OCI-LY7 (cell line): ENCODE measurements at regions not wholly inside any gene's neighbourhood (a gene's known extent, or its start where the extent isn't known, plus 50 kb on each side); places are given as distances from the start of the nearest gene placed in this dataset.

ENCODE experiments used
- BruUV-seq: library from RNA; stranded (reverse); fragments of 400-500 nt; replicated peaks from 2 replicates; lab custom pipeline; 2021; lab: Mats Ljungman, UMichigan
- CTCF ChIA-PET: fragments of 300-600 bp; sonication (Branson Sonifier 250); formaldehyde crosslinking; loops from one replicate; lab custom pipeline; 2022; ENCODE audit warnings: antibody characterized with exemption; ENCODE audit not compliant: unreplicated experiment; lab: Charles Lee
- POLR2A ChIA-PET: fragments of 300-600 bp; sonication (Branson Sonifier 250); formaldehyde crosslinking; loops from one replicate; lab custom pipeline; 2022; ENCODE audit warnings: antibody characterized with exemption; lab: Charles Lee
- DNase-seq: peaks from one replicate; pipeline ENCODE4 v3.0.0-alpha.2; 2015; ENCODE audit warnings: low spot score
- H2AFZ ChIP-seq: fragments of 200-600 bp; sonication (generic), shearing (Covaris generic); 2 replicates; pipeline ENCODE4 v1.6.1; 2014; ENCODE audit warnings: mild to moderate bottlenecking, antibody characterized with exemption, low read length, moderate library complexity
- H3K27ac ChIP-seq: fragments of 200-600 bp; sonication (generic); 2 replicates; pipeline ENCODE4 v1.5.1; 2014; ENCODE audit warnings: mixed run types, low read depth, mild to moderate bottlenecking, moderate library complexity, low read length, inconsistent platforms; ENCODE audit not compliant: poor library complexity, severe bottlenecking
- H3K36me3 ChIP-seq: fragments of 200-600 bp; sonication (generic); 2 replicates; pipeline ENCODE4 v1.6.1; 2014; ENCODE audit warnings: mild to moderate bottlenecking, antibody characterized with exemption, low read length, moderate library complexity, mixed read lengths; ENCODE audit not compliant: insufficient read depth
- H3K4me1 ChIP-seq: fragments of 200-600 bp; sonication (generic); 2 replicates; pipeline ENCODE4 v1.5.1; 2014; ENCODE audit warnings: mild to moderate bottlenecking, low read length; ENCODE audit not compliant: insufficient read depth, poor library complexity, severe bottlenecking
- H3K4me2 ChIP-seq: fragments of 200-600 bp; sonication (generic); 2 replicates; pipeline ENCODE4 v1.6.1; 2014; ENCODE audit warnings: mild to moderate bottlenecking, low read length
- H3K4me3 ChIP-seq: fragments of 200-600 bp; sonication (generic); 2 replicates; pipeline ENCODE4 v1.5.1; 2014; ENCODE audit warnings: mild to moderate bottlenecking, low read depth, low read length; ENCODE audit not compliant: poor library complexity, severe bottlenecking
- H3K79me2 ChIP-seq: fragments of 200-600 bp; sonication (generic); 2 replicates; pipeline ENCODE4 v1.6.1; 2016; ENCODE audit warnings: low read depth, mild to moderate bottlenecking, low read length, moderate library complexity, mixed read lengths; ENCODE audit not compliant: insufficient read depth
- H3K9me2 ChIP-seq: fragments of 200-600 bp; sonication (generic); 2 replicates; pipeline ENCODE4 v1.6.1; 2016; ENCODE audit warnings: mild to moderate bottlenecking, low read length, mixed read lengths; ENCODE audit not compliant: insufficient read depth
- H3K9me3 ChIP-seq: fragments of 200-600 bp; sonication (generic); 2 replicates; pipeline ENCODE4 v1.6.1; 2014; ENCODE audit warnings: mild to moderate bottlenecking, mixed run types, low read length, mixed read lengths
- H4K20me1 ChIP-seq: fragments of 200-600 bp; sonication (generic); 2 replicates; pipeline ENCODE4 v1.6.1; 2014; ENCODE audit warnings: mild to moderate bottlenecking, antibody characterized with exemption, low read length, moderate library complexity, mixed read lengths; ENCODE audit not compliant: insufficient read depth
- CTCF ChIP-seq: fragments of 200-600 bp; sonication (generic); conservative IDR thresholded peaks from 2 replicates; pipeline ENCODE4 v1.5.1; 2014; ENCODE audit warnings: mild to moderate bottlenecking, antibody characterized with exemption, low read length, moderate library complexity, mixed read lengths
- EZH2phosphoT487 ChIP-seq: fragments of 200-600 bp; sonication (generic); IDR thresholded peaks from 2 replicates; pipeline ENCODE4 v1.6.1; 2018; ENCODE audit warnings: low read depth, borderline replicate concordance, mild to moderate bottlenecking, mixed run types, antibody characterized with exemption, low read length, moderate library complexity, mixed read lengths
- intact Hi-C: fragments of 100-400 bp; cut with micrococcal nuclease; formaldehyde crosslinking; loops from one replicate; pipeline ENCODE4 v1.10.0; 2022; ENCODE audit not compliant: unreplicated experiment

- no peak overlapping the region for H3K4me3 ChIP-seq
- no peak overlapping the region for H2AFZ ChIP-seq
- H3K9me2 ChIP-seq: no peaks in the 10 kb centered on the region
- H3K27ac ChIP-seq: no peak overlapping the region
- intact Hi-C loops: no loop called here
- no peaks in the 10 kb centered on the region for H4K20me1 ChIP-seq
- no peak for TF ChIP-seq CTCF
- TF ChIP-seq EZH2phosphoT487: no peak
- no peaks in the 10 kb centered on the region for H3K79me2 ChIP-seq
- no peaks in the 10 kb centered on the region for H3K9me3 ChIP-seq
- no peaks in the 10 kb centered on the region for H3K4me1 ChIP-seq
- H3K4me2 ChIP-seq: no peak overlapping the region
- H3K36me3 ChIP-seq: no peaks in the 10 kb centered on the region
- BruUV-seq: no TSS peak
- ChIA-PET POLR2A (no interaction called here), CTCF (no interaction called here)
- no peak for DNase-seq
These were observed 390.9 kb downstream of the CDH7 start for GRCh38 chr18:66141716-66142115.

GRCh38 chr18:66138642-66139041, 387.8 kb downstream of the CDH7 start:
- Histone ChIP-seq H4K20me1 (no peaks in the 10 kb centered on the region), H3K79me2 (no peaks in the 10 kb centered on the region), H3K4me1 (no peaks in the 10 kb centered on the region), H3K4me3 (no peak overlapping the region), H3K9me2 (no peaks in the 10 kb centered on the region), H3K9me3 (no peaks in the 10 kb centered on the region), H3K27ac (no peak overlapping the region), H3K4me2 (no peak overlapping the region), H2AFZ (no peak overlapping the region), H3K36me3 (no peaks in the 10 kb centered on the region)
- CTCF ChIA-PET: no interaction called here
- TF ChIP-seq CTCF (no peak), EZH2phosphoT487 (no peak)
- intact Hi-C loops: no loop called here
- POLR2A ChIA-PET: no interaction called here
- no peak for DNase-seq
- BruUV-seq: no TSS peak

- no peak overlapping the region for H3K4me2 ChIP-seq
- intact Hi-C loops: no loop called here
- CTCF ChIA-PET: no interaction called here
- POLR2A ChIA-PET: no interaction called here
- no TSS peak for BruUV-seq
- no peak overlapping the region for H3K4me3 ChIP-seq
- H3K36me3 ChIP-seq: no peaks in the 10 kb centered on the region
- no peaks in the 10 kb centered on the region for H3K4me1 ChIP-seq
- no peak overlapping the region for H2AFZ ChIP-seq
- no peak for TF ChIP-seq CTCF
- no peak for TF ChIP-seq EZH2phosphoT487
- no peaks in the 10 kb centered on the region for H3K79me2 ChIP-seq
- no peak overlapping the region for H3K27ac ChIP-seq
- H4K20me1 ChIP-seq: no peaks in the 10 kb centered on the region
- DNase-seq: no peak
- no peaks in the 10 kb centered on the region for H3K9me3 ChIP-seq
- H3K9me2 ChIP-seq: no peaks in the 10 kb centered on the region
These were observed 385.2 kb downstream of the CDH7 start for GRCh38 chr18:66136039-66136438.
